Stimulated activated naive CD4-positive, alpha-beta T cell (primary cell): ENCODE measurements at regions not wholly inside any gene's neighbourhood (a gene's known extent, or its start where the extent isn't known, plus 50 kb on each side); places are given as distances from the start of the nearest gene placed in this dataset.

Source experiments
- DNase-seq, 6 experiments: peaks; one replicate each; lab custom pipeline; 2025; lab: John Stamatoyannopoulos, UW

GRCh38 chr6:39992861-39993622 is 58.8 kb upstream of the MOCS1 start:
- DNase-seq = no peak
